A673 (cell line): ENCODE measurements at regions not wholly inside any gene's neighbourhood (a gene's known extent, or its start where the extent isn't known, plus 50 kb on each side); places are given as distances from the start of the nearest gene placed in this dataset.

Experiments used
- BruUV-seq: library from RNA; stranded (reverse); fragments of 400-500 nt; replicated peaks from 2 replicates; lab custom pipeline; 2021; lab: Mats Ljungman, UMichigan
- CTCF ChIA-PET: fragments of 300-600 bp; sonication (Branson Sonifier 250); formaldehyde crosslinking; loops from one replicate; lab custom pipeline; 2022; ENCODE audit warnings: antibody characterized with exemption; lab: Charles Lee
- POLR2A ChIA-PET: fragments of 300-600 bp; sonication (Branson Sonifier 250); formaldehyde crosslinking; loops from one replicate; lab custom pipeline; 2022; ENCODE audit warnings: antibody characterized with exemption; ENCODE audit not compliant: low non-redundant PET; lab: Charles Lee
- DNase-seq: peaks from one replicate; pipeline ENCODE4 v3.0.0-alpha.2; 2015; ENCODE audit warnings: low spot score
- H3K27ac ChIP-seq: fragments of 200-600 bp; sonication (generic); 2 replicates; pipeline ENCODE4 v1.5.1; 2016; ENCODE audit warnings: mixed run types, low read depth, mild to moderate bottlenecking, mixed read lengths, antibody characterized with exemption, low read length; ENCODE audit not compliant: poor library complexity, severe bottlenecking
- H3K27me3 ChIP-seq: fragments of 200-600 bp; sonication (generic); replicated peaks from 2 replicates; pipeline ENCODE4 v1.6.1; 2017; ENCODE audit warnings: mixed run types, low read depth, mild to moderate bottlenecking, mixed read lengths, antibody characterized with exemption, low read length; ENCODE audit not compliant: insufficient read depth, poor library complexity
- H3K36me3 ChIP-seq: fragments of 200-600 bp; sonication (generic); 2 replicates; pipeline ENCODE4 v1.6.1; 2016; ENCODE audit warnings: mixed run types, mild to moderate bottlenecking, mixed read lengths, antibody characterized with exemption, low read length; ENCODE audit not compliant: insufficient read depth, poor library complexity, severe bottlenecking
- H3K4me1 ChIP-seq: fragments of 200-600 bp; sonication (generic); 2 replicates; pipeline ENCODE4 v1.6.1; 2017; ENCODE audit warnings: mixed run types, mild to moderate bottlenecking, mixed read lengths, antibody characterized with exemption, low read length; ENCODE audit not compliant: insufficient read depth, poor library complexity, severe bottlenecking
- H3K4me3 ChIP-seq: fragments of 200-600 bp; sonication (generic); 2 replicates; pipeline ENCODE4 v1.5.1; 2016; ENCODE audit warnings: low read depth, mixed run types, mild to moderate bottlenecking, mixed read lengths, low read length; ENCODE audit not compliant: poor library complexity, severe bottlenecking
- H3K9me3 ChIP-seq: fragments of 200-600 bp; sonication (generic); 2 replicates; pipeline ENCODE4 v1.6.1; 2016; ENCODE audit warnings: mixed run types, low read depth, mild to moderate bottlenecking, mixed read lengths, antibody characterized with exemption, low read length; ENCODE audit not compliant: poor library complexity, severe bottlenecking
- CTCF ChIP-seq: fragments of 300-800, 200-600 bp; sonication (generic); conservative IDR thresholded peaks from 2 replicates; pipeline ENCODE4 v1.5.1; 2017; ENCODE audit warnings: low read depth, mild to moderate bottlenecking, antibody characterized with exemption, low read length, moderate library complexity, mixed read lengths
- EZH2 ChIP-seq: fragments of 200-600 bp; sonication (generic); IDR thresholded peaks from 2 replicates; pipeline ENCODE4 v1.6.1; 2017; ENCODE audit warnings: borderline replicate concordance, low read depth, mild to moderate bottlenecking, mixed read lengths, antibody characterized with exemption, low read length; ENCODE audit not compliant: poor library complexity, severe bottlenecking
- intact Hi-C: fragments of 100-400 bp; cut with micrococcal nuclease; formaldehyde crosslinking; loops from one replicate; pipeline ENCODE4 v1.10.0; 2022; ENCODE audit not compliant: unreplicated experiment

GRCh38 chr13:33953203-33953602, 135.3 kb downstream of the RFC3 start:
- no peak overlapping the region for H3K4me3 ChIP-seq
- no peaks in the 10 kb centered on the region for H3K9me3 ChIP-seq
- no peaks in the 10 kb centered on the region for H3K36me3 ChIP-seq
- BruUV-seq: no TSS peak
- CTCF ChIA-PET: no interaction called here
- intact Hi-C loops: no loop called here
- H3K4me1 ChIP-seq: no peaks in the 10 kb centered on the region
- H3K27me3 ChIP-seq: no peaks in the 10 kb centered on the region
- no peak overlapping the region for H3K27ac ChIP-seq
- POLR2A ChIA-PET: no interaction called here
- TF ChIP-seq EZH2 (no peak), CTCF (no peak)
- no peak for DNase-seq

- Histone ChIP-seq H3K4me3 (no peak overlapping the region), H3K4me1 (no peaks in the 10 kb centered on the region), H3K36me3 (no peaks in the 10 kb centered on the region), H3K9me3 (no peaks in the 10 kb centered on the region), H3K27ac (no peak overlapping the region), H3K27me3 (no peaks in the 10 kb centered on the region)
- DNase-seq: no peak
- ChIA-PET POLR2A (no interaction called here), CTCF (no interaction called here)
- intact Hi-C loops: no loop called here
- TF ChIP-seq CTCF (no peak), EZH2 (no peak)
- BruUV-seq: no TSS peak
Observed at GRCh38 chr13:33953781-33954180, 135.8 kb downstream of the RFC3 start.

- no peaks in the 10 kb centered on the region for H3K9me3 ChIP-seq
- ChIA-PET POLR2A (no interaction called here), CTCF (no interaction called here)
- H3K27ac ChIP-seq: no peak overlapping the region
- H3K4me3 ChIP-seq: no peak overlapping the region
- no peaks in the 10 kb centered on the region for H3K27me3 ChIP-seq
- no peaks in the 10 kb centered on the region for H3K4me1 ChIP-seq
- TF ChIP-seq CTCF (no peak), EZH2 (no peak)
- H3K36me3 ChIP-seq: no peaks in the 10 kb centered on the region
- intact Hi-C loops: no loop called here
- no peak for DNase-seq
- no TSS peak for BruUV-seq
Observed at GRCh38 chr13:33956346-33956745, 138.4 kb downstream of the RFC3 start.

GRCh38 chr13:33957497-33957905, 139.6 kb downstream of the RFC3 start:
- no TSS peak for BruUV-seq
- TF ChIP-seq CTCF (no peak), EZH2 (no peak)
- no peaks in the 10 kb centered on the region for H3K9me3 ChIP-seq
- DNase-seq: no peak
- POLR2A ChIA-PET: no interaction called here
- no peak overlapping the region for H3K4me3 ChIP-seq
- no peaks in the 10 kb centered on the region for H3K36me3 ChIP-seq
- no peaks in the 10 kb centered on the region for H3K27me3 ChIP-seq
- no peak overlapping the region for H3K27ac ChIP-seq
- intact Hi-C loops: no loop called here
- H3K4me1 ChIP-seq: no peaks in the 10 kb centered on the region
- CTCF ChIA-PET: no interaction called here
